VCaP (cell line): ENCODE measurements at regions not wholly inside any gene's neighbourhood (a gene's known extent, or its start where the extent isn't known, plus 50 kb on each side); places are given as distances from the start of the nearest gene placed in this dataset.

ENCODE experiments used
- H3K27ac ChIP-seq: fragments of 450-650 bp; 2 replicates; pipeline ENCODE4 v1.5.1; 2017
- TF ChIP-seq, protein P1 (sequence below): fragments of 450-650 bp; conservative IDR thresholded peaks from 2 replicates; pipeline ENCODE4 v1.5.1; 2017; ENCODE audit warnings: mild to moderate bottlenecking, moderate library complexity

DNA sequence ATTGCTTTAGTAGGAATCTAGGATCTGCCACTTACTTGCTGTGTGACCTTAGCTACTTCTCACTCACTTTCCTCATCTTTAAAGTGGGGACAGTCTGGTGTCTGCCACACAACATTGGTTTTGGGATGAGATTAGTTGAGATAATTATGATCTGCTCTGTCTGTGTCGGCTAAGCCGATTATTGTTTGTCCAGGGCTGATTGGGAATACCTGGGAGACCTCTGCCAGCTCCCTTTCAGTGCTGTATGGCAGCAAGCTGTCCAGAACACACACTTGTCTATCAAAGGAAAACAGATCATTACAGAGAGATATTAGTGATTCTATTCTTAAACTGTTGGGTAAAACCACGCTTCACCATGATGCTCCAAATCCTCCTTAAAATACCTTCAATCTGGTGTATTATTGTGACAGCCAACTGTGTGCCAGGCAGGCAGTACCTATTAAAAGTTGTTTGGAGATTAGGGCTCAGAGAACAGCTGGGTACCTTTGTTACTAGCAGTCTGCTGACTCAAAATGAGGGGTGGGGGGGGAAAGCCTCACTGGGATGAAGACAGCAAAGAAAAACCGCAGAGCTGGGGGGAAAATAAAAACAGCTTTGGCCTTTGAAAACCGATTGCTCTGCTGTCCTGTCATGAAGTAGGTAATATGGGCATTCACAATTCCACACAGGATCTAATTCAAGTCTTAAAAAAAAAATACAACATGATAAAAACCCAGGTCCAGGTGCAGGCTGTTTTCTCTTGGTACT, 458.4 kb upstream of the C9orf72 start:
- TF ChIP-seq, protein P1, sequence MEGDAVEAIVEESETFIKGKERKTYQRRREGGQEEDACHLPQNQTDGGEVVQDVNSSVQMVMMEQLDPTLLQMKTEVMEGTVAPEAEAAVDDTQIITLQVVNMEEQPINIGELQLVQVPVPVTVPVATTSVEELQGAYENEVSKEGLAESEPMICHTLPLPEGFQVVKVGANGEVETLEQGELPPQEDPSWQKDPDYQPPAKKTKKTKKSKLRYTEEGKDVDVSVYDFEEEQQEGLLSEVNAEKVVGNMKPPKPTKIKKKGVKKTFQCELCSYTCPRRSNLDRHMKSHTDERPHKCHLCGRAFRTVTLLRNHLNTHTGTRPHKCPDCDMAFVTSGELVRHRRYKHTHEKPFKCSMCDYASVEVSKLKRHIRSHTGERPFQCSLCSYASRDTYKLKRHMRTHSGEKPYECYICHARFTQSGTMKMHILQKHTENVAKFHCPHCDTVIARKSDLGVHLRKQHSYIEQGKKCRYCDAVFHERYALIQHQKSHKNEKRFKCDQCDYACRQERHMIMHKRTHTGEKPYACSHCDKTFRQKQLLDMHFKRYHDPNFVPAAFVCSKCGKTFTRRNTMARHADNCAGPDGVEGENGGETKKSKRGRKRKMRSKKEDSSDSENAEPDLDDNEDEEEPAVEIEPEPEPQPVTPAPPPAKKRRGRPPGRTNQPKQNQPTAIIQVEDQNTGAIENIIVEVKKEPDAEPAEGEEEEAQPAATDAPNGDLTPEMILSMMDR: no peak

DNA sequence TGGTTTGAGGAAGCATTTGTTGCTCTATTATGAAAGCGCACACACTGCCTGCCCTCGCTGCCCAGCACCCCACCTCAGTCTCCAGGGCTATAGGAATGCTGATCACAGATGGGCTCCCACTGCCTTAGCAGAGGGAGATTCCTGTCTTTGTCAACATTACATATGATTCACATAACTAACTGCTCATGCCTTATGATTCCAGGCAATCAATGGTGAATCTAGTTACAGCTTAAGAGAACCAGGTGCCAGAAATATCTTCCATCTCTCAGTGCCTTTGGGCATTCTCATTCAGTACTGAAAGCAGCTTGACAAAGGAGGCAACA, 458.9 kb upstream of the C9orf72 start:
- TF ChIP-seq, protein P1: no peak
- no peak overlapping the region for H3K27ac ChIP-seq

More for the DNA sequence above, 458.4 kb upstream of the C9orf72 start:
- H3K27ac ChIP-seq: no peak overlapping the region

DNA sequence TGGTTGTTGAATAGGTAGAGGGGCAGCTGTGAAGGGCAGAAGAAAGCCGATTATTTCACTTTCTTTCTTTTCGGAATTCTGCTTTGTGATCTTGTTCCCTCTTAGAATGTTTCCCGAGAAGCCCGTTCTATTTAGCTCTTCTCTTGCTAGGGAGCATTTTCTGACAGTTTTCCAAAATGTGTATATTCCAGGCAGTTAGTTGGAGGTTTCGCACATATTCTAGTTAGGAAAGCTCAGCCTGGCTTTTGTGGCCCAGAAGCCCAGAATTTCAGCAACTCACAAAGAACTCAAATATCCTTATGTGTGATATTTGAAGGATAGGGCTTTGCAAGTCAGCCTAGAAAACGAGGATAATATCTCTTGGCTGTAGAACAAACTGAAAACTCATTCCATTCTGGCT, 461.0 kb upstream of the C9orf72 start:
- TF ChIP-seq, protein P1: no peak
- H3K27ac ChIP-seq: no peak overlapping the region

DNA sequence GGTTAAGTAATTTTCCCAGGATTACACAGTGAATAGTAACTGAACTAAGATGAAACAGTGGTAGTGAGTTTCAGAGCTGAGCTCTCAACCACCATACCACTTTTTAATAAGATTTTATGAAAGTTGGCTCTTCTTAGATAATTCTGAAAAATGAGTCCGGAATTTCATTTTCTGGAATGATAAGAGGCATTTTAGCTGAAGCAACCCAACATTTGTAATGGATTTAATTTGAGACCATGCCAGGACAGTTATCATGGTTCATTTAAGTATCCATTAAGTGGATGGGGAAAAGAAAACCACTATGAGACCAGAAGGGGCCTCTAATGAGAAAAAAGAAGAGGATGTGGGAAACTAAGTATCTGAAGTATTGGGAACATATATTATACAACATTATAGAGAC, 464.7 kb upstream of the C9orf72 start:
- TF ChIP-seq, protein P1: no peak
- no peak overlapping the region for H3K27ac ChIP-seq

DNA sequence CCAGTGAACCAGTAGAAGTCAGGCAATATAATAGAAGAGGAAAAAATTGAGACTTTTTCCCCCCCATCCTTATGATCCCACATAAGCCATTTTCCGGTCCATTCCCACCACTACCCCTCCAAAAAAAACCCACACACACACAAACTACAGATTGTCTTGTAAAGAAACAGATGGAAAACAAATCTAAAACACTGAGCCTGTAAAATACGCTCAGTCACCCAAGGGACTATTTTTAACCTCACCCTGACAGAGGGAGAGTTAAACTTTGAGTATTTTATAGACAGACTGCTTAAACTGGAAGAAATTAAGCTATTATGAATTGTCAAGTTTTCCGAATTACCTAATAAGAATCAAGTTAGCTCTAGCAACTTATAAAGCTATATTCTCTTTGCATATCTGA, 471.8 kb upstream of the C9orf72 start:
- H3K27ac ChIP-seq: no peak overlapping the region
- TF ChIP-seq, protein P1: no peak

DNA sequence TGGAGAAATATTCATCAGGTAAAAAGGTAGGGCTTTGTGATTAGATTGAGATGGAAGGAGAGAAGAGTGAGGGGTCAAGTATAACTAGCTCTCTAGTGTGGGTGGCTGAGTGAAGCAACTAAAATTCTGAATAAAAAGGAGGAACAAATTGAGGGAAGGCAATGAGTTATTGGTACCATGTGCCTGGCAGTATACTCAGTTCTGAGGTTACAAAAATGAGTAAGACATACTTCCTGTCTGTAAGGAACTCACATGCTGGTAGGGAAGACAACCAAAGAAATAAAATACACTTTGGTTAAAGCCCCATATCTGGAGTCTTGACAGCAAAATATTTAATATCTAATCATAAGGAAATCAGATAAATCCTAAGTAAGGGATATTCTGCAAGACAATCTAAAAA, 476.8 kb upstream of the C9orf72 start:
- TF ChIP-seq, protein P1: no peak
- H3K27ac ChIP-seq: no peak overlapping the region

DNA sequence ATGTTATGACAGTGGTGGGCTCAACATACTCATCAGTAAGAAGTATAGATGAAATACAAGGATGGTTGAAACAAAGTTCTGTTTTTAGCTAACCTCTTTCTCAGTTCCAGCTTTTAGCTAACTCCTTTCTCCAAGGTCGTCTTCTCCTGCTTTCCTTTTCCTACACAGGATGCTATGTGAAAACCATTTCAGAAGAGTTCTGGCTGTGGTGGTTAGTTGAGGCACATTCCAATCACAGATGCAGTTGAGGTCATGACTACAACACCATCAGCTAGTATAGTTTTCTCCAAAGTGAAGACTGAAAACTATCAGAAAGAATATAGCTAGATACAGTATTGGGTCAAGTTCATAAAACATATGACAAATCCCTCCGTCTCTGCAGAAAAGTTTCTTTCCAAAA, 477.7 kb upstream of the C9orf72 start:
- TF ChIP-seq, protein P1: no peak
- H3K27ac ChIP-seq: no peak overlapping the region
